ES-I3 (cell line): ENCODE measurements at regions not wholly inside any gene's neighbourhood (a gene's known extent, or its start where the extent isn't known, plus 50 kb on each side); places are given as distances from the start of the nearest gene placed in this dataset.

Experiments used
- H3K36me3 ChIP-seq: 2 replicates; pipeline ENCODE4 v1.6.1; 2013; ENCODE audit warnings: mild to moderate bottlenecking, low read length, control low read depth, moderate library complexity; ENCODE audit not compliant: insufficient read depth
- H3K4me1 ChIP-seq: 2 replicates; pipeline ENCODE4 v1.6.1; 2013; ENCODE audit warnings: mild to moderate bottlenecking, control low read depth, low read length; ENCODE audit not compliant: insufficient read depth
- H3K9ac ChIP-seq: 2 replicates; pipeline ENCODE4 v1.6.1; 2013; ENCODE audit warnings: low read depth, mild to moderate bottlenecking, low read length, moderate library complexity
- H3K9me3 ChIP-seq: 2 replicates; pipeline ENCODE4 v1.6.1; 2013; ENCODE audit warnings: mild to moderate bottlenecking, low read length, moderate library complexity; ENCODE audit not compliant: control insufficient read depth, insufficient read depth

GRCh38 chr2:6692056-6692455 lies 173.7 kb downstream of the CMPK2 start:
- no peaks in the 10 kb centered on the region for H3K4me1 ChIP-seq
- no peaks in the 10 kb centered on the region for H3K9me3 ChIP-seq
- H3K36me3 ChIP-seq: no peaks in the 10 kb centered on the region
- no peak overlapping the region for H3K9ac ChIP-seq

GRCh38 chr2:6692819-6693218 lies 172.9 kb downstream of the CMPK2 start:
- Histone ChIP-seq H3K9ac (no peak overlapping the region), H3K9me3 (no peaks in the 10 kb centered on the region), H3K36me3 (no peaks in the 10 kb centered on the region), H3K4me1 (no peaks in the 10 kb centered on the region)

GRCh38 chr2:6694555-6694954 lies 171.2 kb downstream of the CMPK2 start:
- no peaks in the 10 kb centered on the region for H3K4me1 ChIP-seq
- no peak overlapping the region for H3K9ac ChIP-seq
- no peaks in the 10 kb centered on the region for H3K36me3 ChIP-seq
- H3K9me3 ChIP-seq: no peaks in the 10 kb centered on the region

DNA sequence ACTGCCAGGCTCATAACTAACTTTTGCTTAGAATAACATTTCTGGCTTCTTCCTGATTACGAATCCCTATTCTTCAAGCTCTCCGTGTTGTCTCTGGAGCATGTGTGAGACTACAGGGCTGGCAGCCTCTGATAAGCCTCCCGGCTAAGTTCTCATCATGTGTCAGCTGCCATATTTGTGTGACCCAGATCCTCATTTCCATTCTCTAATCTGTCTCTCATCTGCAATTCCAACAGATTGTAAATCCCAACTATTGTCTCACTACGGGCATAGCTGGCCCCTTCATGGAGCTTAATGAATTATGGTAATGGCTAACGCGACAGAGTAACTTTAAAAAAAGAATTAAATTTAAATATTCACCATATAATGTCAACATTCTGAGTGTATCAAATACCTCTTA lies 165.4 kb downstream of the CMPK2 start:
- no peaks in the 10 kb centered on the region for H3K4me1 ChIP-seq
- H3K9me3 ChIP-seq: peaks cover 4% of the 10 kb centered on the region; the same call in 1 of the 2 replicates
- no peaks in the 10 kb centered on the region for H3K36me3 ChIP-seq
- H3K9ac ChIP-seq: no peak overlapping the region

DNA sequence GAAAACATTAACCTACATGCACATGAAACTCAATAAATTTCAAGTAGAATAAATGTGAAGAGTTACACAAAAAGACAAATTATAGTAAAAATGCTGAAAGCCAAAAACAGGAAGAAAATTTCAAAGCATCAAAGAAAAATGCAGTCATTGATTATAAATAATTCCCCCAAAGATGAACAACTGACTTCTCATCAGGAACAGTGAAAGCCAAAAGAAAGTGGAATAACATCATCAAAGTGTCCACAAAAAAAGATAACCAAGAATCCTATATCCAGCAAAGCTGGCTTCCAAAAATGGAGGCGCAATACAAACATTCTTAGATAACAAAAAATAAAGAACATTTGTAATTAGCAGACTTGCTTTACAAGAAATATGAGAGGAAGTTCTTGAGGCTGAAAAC lies 161.6 kb downstream of the CMPK2 start:
- no peaks in the 10 kb centered on the region for H3K36me3 ChIP-seq
- no peaks in the 10 kb centered on the region for H3K4me1 ChIP-seq
- H3K9me3 ChIP-seq: peaks cover 4% of the 10 kb centered on the region; the same call in 1 of the 2 replicates
- H3K9ac ChIP-seq: no peak overlapping the region

DNA sequence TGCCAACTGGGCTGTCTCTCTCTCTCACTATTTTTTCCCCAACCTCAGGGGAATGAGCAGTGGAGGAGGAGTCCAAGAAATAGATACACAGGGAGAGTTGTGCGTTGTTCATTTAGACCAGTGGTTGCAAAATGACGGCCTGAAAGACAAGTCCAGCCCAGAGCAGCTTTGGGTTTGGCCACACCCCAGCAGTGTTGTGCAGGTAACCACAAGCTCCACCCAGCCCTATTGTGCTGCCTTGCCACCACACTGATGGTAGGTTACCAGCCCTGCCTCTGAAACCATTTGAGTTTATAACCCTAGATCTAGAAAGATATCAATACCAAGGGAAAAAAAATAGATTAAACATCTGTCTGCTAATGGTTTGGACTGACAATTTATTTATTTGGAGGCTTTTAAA lies 144.3 kb downstream of the CMPK2 start:
- Histone ChIP-seq H3K4me1 (no peaks in the 10 kb centered on the region), H3K9ac (no peak overlapping the region), H3K36me3 (no peaks in the 10 kb centered on the region), H3K9me3 (no peaks in the 10 kb centered on the region)

DNA sequence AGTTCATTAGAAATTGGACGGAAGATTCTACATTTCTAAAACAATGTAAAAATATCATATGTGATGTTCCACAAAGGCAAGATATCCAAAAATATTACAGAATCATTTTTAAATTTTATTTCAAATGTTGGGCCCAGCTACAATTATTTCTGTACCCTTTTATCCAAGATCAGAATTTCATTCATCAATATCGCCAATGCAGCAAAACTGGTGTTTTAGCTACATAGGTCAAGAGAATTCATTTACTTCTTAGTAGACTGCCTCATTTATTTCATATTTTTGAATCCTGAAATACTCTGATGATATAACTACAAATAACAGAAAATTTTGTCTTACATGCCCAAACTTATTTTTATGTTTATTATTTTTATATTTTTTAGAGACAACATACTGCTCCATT lies 143.1 kb downstream of the CMPK2 start:
- Histone ChIP-seq H3K36me3 (no peaks in the 10 kb centered on the region), H3K9ac (no peak overlapping the region), H3K4me1 (no peaks in the 10 kb centered on the region), H3K9me3 (no peaks in the 10 kb centered on the region)

GRCh38 chr2:6723865-6724604 lies 141.7 kb downstream of the CMPK2 start:
- Histone ChIP-seq H3K9me3 (no peaks in the 10 kb centered on the region), H3K9ac (no peak overlapping the region), H3K4me1 (no peaks in the 10 kb centered on the region), H3K36me3 (no peaks in the 10 kb centered on the region)

DNA sequence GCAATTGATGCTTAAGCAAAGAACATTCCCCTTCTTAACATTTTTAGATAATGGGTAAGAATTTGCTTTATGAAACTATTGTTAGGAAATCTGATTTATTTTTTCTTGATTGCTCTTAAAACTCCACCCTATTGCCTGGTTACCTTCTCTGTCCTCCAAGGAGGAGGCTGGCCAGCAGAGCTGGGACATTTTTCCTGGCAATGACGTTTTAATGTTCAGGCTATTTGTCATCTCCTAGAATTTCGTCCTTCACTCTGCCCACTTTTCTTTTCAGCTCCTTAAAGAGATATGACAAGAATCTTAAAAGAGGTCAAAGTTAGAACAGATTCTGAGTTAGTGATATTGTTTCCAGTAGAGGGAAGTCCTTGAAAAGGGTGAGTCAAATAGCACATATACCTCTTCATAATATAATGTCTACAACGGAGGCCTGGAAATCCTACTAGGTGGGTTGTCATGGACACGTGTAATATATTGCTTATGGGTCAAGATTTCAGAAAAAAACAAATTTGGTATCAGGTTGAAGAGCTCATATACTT lies 141.0 kb downstream of the CMPK2 start:
- no peak overlapping the region for H3K9ac ChIP-seq
- H3K4me1 ChIP-seq: no peaks in the 10 kb centered on the region
- H3K9me3 ChIP-seq: no peaks in the 10 kb centered on the region
- no peaks in the 10 kb centered on the region for H3K36me3 ChIP-seq

- Histone ChIP-seq H3K9me3 (no peaks in the 10 kb centered on the region), H3K9ac (no peak overlapping the region), H3K4me1 (no peaks in the 10 kb centered on the region), H3K36me3 (no peaks in the 10 kb centered on the region)
Observed at GRCh38 chr2:6728156-6728555, 137.6 kb downstream of the CMPK2 start.

- Histone ChIP-seq H3K9ac (no peak overlapping the region), H3K9me3 (no peaks in the 10 kb centered on the region), H3K4me1 (no peaks in the 10 kb centered on the region), H3K36me3 (no peaks in the 10 kb centered on the region)
Observed at GRCh38 chr2:6730003-6730402, 135.7 kb downstream of the CMPK2 start.

GRCh38 chr2:6730649-6731532 lies 134.8 kb downstream of the CMPK2 start:
- Histone ChIP-seq H3K9me3 (no peaks in the 10 kb centered on the region), H3K4me1 (no peaks in the 10 kb centered on the region), H3K9ac (no peak overlapping the region)

GRCh38 chr2:6739547-6739946 lies 126.2 kb downstream of the CMPK2 start:
- no peaks in the 10 kb centered on the region for H3K4me1 ChIP-seq

More at GRCh38 chr2:6730649-6731532, 134.8 kb downstream of the CMPK2 start:
- no peaks in the 10 kb centered on the region for H3K36me3 ChIP-seq

GRCh38 chr2:6741229-6741628 lies 124.5 kb downstream of the CMPK2 start:
- Histone ChIP-seq H3K4me1 (no peaks in the 10 kb centered on the region), H3K9ac (no peak overlapping the region), H3K9me3 (no peaks in the 10 kb centered on the region), H3K36me3 (no peaks in the 10 kb centered on the region)

More at GRCh38 chr2:6739547-6739946, 126.2 kb downstream of the CMPK2 start:
- Histone ChIP-seq H3K9ac (no peak overlapping the region), H3K9me3 (no peaks in the 10 kb centered on the region), H3K36me3 (no peaks in the 10 kb centered on the region)

GRCh38 chr2:6744038-6744437 lies 121.7 kb downstream of the CMPK2 start:
- Histone ChIP-seq H3K9me3 (no peaks in the 10 kb centered on the region), H3K9ac (no peak overlapping the region), H3K4me1 (no peaks in the 10 kb centered on the region)

More at GRCh38 chr2:6744038-6744437, 121.7 kb downstream of the CMPK2 start:
- no peaks in the 10 kb centered on the region for H3K36me3 ChIP-seq
